GM19463 (cell line): ENCODE measurements at regions not wholly inside any gene's neighbourhood (a gene's known extent, or its start where the extent isn't known, plus 50 kb on each side); places are given as distances from the start of the nearest gene placed in this dataset.

Source experiments
- ATAC-seq: cut with Tn5 transposase; IDR thresholded peaks from one replicate; pipeline ENCODE4 v1.9.1; 2021; ENCODE audit warnings: mild to moderate bottlenecking, moderate library complexity; ENCODE audit not compliant: unreplicated experiment

DNA sequence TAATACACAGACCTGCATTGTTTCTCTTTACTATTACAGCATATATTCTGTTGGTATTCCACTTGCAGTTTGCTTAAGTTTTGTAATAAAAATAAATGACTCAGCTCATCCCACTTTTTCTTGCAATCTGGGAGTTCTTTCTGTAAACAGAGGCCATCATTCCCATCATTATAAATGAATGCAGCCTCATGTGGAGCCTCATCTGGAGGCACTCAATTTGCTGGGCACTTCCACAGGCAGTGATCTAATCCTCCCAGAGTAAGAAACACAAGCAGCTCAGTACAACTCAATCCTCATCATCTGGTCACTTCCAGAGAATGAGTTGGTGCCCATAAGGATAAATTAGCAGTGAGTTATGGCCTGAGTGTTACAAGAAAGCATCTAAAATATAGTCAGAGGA is 2801.9 kb downstream of the PCDH9 start:
- no peak for ATAC-seq

DNA sequence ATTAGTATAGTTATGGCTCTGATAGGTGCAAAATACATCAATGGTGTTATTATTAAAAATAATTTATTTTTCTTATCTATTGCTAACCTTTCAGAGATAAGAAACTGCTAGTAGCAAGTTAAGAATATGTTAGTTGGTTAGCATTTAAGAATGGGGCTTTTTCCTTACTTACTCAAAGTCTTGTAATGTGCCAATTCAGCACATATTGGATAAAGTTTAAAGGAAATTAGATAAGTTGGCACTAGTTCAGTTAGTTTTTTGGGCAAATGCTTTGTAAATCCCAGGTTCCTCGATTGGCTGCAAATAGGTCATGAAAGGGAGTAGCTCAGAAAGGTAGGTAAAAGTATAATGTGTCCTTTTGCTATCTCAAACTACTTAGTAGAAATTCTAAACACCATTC is 2806.7 kb downstream of the PCDH9 start:
- no peak for ATAC-seq

DNA sequence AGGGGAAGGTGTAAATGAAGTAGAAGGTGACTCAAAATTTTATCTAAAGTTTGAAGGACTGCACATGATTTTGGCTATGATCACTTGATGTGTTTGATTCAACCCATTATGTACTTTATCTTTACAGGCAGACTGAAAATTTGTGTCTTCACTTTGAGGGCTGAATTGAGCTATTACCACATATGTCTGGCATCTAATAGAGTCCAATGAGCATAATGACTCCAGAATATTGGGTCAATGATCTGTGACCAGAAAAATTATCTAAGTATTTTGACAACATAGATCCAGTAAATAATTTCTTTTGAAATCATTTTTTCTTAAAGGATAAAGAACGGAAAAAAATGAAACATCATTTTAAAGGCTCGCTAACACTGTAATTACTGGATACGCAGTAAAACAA is 2810.0 kb downstream of the PCDH9 start:
- ATAC-seq, result no peak

DNA sequence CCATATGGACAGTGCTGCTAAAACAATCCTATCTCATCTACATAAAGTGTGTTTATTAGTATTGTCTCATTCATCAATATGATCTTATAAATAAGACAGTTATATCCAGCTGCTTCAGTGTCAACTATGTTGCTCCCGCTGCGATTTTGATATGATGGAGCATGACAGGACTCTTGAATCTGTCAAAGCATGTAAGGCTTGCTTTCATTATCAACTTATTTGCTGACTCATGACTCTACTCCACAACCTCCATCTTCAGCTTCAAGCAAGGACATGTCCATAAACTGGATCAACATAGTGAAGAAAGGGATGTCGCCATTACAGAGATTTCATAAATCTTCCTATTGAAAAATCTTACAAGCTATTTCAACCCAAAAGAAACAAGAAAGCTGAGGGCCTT is 2812.6 kb downstream of the PCDH9 start:
- no peak for ATAC-seq

DNA sequence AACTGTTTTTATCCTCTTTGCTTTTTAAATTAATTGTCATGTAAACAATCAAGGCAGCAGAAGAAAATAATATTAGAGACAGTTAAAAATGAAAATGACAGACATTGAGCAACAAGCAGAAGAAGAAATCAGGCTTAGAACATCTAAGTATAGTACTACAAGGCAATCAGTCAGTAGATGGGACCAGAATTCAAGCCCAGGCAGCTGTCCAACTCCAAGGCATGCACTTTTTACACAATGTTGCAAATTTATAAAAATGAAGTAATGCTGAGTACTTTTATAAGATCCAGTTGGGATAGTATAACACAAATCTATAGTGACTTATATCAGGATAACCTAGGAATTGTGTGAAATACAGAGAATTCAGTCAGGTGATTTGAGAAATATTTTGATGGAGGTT is 2815.8 kb downstream of the PCDH9 start:
- no peak for ATAC-seq

DNA sequence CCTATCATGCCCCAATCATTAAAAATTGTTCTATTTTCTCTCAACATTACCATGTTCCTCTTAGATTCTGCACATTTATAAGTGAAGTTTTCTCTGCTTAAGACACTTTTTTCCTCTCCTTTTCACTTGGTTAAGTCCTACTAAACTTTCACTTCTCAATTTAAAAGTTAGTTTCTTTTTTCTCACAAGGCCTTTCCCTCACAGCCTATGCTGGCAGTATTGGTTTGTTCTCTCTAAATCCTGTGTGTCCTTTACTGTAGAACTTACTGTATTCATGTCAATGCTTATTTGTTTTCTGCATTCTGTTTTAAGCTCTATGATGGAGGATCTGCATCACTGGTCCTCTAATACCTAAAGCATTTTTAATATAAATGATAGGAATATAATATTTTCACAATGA is 2816.6 kb downstream of the PCDH9 start:
- ATAC-seq, result no peak

DNA sequence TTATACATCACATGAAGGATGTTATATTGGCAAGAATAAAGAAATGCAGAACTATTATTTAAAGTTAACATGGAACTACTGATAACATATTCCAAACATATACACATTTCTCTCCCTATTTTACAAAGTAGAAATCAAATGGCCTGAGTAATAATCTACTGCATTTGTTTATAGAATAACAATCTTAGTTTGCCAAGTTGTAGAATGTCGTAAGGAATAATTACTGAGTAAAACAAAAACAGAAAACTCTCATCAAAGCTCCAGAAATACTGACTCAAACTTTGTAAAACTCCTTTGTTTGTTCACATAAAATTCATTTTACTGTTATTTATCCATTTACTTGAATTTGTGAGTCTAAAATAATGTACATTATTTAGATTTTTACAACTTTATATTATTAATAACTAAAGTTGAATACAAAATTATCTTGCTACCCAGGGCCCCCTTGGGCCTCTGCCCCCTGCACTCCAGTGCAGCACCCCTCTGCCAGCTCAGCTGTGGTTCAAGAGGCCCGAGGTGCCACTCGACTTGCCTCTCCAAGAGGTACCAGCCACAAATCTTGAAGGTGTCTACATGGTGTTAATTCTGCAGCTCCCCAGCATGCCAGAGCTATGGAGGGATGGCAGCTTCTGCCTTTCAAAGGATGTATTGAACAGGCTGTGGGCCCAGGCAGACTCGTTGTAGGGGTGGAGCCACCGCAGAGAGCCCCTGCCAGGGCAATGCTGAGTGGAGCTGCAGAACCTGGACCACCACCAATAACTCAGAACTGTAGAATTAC is 2819.7 kb downstream of the PCDH9 start:
- no peak for ATAC-seq

DNA sequence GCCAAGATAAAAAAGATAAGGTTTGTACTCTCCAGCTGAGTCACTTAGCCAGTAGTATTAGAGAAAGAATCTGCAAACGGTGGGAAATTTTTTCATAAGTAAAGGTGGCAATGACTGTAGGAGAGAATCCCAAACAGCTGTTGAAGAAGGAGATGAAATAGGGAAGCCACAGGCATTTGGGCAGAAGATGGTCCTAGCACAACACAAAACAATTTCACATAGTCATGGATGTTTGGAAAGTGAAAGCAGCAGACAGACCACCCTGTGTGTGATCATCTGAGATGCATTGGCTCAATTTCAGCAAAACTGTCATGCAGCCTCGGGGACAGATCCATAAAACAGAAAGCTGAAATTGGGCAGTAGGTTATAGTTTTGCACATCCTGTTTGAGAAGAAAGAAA is 2832.4 kb downstream of the PCDH9 start:
- ATAC-seq, result no peak

DNA sequence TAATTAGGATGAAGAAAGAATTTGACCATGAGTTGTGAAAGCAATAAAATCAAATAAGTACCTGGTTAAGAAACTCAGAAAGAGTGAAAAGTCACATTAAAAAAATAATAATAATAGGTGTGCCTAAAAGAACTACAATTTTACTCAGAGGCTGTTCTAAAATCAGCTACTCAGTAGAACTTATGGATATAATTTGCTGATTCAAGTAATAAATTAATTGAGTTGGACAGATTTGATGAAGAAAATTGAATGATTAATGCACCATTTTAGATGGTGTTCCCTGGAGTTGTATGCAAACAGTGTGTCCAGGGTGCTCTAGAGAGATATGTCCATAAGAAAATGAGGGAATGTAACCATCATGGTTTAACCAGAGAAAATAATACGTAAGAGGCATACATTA is 2852.5 kb downstream of the PCDH9 start:
- ATAC-seq, result no peak

DNA sequence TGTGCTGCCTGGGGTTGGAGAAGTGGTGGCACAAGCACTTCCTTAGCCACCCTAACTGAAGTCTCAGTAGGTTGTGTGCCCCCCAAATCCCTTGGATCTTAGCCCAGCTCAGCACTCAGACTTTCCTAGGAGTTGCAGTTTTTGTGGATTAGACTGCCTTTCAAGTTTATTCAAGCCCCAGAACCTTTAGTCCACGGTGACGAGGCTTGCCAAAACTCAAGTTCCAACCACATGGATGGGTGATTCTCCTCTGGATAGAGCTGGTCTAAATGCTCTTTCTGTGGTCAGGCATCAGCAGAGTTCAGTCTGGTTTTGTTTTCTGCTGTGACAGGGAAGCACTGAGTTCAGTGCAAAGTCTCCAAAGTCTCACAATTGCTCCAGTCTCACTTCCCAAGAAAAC is 2858.7 kb downstream of the PCDH9 start:
- ATAC-seq, result no peak

DNA sequence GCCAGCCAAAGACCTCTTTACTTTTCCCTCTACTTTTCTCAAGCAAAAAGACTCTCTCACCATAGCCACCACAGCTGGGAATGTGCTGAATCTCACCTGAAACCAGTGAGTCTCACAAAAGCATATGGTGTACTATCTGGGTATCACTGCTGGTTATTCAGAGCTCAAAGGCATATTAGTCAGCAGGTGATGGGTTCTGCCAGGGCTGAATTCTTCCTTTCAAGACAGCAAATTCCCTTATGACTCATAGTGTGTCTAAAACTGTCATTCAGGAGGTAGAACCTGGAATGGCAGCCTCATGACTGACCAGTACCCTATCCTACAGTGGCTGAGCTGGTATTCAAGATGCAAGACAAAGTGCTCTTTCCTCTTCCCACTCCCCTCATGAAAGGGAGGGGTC is 2859.1 kb downstream of the PCDH9 start:
- ATAC-seq, result no peak

DNA sequence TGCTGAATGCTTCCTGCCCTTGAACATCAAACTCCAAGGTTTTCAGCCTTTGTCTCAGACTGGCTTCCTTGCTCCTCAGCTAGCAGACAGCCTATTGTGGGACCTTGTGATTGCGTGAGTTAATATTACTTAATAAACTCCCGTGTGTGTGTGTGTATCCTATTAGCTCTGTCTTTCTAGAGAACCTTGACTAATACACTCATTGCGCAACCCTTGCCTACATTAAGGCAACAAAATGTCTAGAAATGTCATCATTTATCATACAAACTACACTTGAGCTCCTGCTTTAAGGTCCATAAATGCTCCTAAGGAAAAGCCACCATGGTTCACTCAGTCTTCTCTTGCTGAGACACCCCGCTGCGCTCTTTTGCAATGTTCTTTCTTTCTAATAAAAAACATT is 2861.0 kb downstream of the PCDH9 start:
- ATAC-seq, result no peak

DNA sequence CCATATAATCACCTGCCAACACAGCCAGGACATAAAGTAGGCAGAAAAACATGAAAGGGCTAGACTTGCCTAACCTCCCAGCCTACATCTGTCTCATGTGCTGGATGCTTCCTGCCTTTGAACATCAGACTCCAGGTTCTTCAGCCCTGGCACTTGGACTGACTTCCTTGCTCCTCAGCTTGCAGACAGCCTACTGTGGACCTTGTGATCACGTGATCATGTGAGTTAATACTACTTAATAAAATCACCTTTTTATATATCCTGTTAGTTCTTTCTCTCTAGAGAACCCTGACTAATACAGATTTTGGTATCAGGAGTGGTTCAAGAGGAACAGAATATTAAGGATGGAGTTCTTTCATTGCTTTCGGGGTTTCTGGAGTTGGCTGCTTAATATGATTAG is 2867.6 kb downstream of the PCDH9 start:
- no peak for ATAC-seq

DNA sequence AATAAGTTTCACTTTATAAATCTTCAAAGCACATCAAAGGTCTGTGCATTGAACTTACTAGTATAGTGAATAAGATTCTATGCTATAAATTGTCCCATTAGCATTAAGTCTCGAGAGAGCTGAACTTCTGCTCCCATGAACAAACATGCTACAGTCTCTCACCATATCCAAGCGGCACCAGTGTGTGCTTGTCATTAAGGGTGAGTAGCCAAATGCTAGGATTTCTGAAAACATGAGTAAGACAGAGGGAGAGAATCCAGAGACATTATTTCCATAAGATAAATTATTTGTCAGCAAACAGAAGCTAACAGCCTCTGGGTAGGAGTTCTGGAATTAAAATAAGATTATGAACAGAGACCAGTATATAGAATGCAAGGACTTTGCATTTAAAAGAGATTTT is 2882.5 kb downstream of the PCDH9 start:
- ATAC-seq, result no peak

DNA sequence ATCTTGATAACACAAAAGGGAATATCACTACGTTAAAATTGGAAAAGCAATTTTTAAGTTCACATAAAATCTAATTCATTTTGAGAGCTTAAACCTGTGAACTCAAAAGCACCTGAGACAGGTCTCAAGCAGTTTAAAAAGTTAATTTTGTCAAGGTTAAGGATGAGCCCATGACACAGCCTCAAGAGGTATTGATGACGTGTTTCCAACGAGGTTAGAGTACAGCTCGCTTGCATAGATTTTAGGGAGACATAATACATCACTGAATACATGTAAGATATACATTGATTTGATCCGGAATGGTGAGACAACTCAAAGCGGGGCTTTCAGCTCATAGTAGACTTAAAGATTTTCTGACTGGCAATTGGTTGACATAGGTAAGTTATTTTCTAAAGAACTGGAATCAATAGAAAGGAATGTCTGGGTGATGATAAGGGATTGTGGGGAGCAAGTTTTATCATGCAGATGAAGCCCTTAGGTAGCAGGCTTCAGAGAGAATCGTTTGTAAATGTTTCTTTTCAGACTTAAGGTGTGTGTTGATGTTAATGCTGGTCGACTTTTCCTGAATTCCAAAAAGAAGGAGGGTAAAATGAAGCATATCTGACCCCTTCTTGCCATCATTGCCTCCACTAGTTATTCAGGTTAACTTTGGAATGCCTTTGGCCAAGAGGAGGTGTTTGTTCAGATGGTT is 2890.6 kb downstream of the PCDH9 start:
- ATAC-seq, result no peak

DNA sequence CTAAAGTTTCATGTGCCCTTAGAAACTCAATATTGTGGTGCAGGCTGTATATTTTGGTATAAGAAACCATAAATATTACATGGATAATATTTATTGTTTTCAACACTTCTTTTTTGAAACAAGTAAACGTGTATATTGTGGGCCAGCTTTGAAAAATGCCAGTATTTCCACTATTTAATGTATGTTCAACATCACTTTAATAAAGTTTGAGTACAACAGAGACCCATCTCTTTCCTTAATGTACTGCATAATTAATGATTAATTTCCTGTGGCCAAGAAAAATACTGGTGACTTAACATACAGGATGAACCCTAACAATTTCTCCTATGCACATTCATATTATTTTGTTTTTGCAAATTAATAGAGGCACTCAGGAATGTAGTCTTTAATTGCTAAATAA is 2891.5 kb downstream of the PCDH9 start:
- ATAC-seq, result no peak

DNA sequence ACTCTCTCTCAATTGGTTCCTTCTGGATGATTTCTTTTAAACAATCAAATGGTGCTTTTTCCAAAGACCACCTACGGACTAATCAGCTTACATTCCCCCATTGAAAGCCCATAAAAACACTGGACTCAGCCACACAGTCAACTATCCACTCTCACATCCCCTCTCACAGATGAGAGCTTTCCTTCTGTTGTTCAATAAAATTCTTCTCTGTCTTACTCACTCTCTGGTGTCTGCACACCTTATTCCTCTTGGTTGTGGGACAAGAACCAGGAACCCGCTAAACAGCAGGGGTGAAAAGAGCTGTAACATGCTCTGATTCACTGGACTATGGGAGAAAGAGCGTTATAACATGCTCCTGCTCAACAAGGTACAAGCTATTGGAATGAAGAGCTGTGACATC is 2896.2 kb downstream of the PCDH9 start:
- ATAC-seq, result no peak

DNA sequence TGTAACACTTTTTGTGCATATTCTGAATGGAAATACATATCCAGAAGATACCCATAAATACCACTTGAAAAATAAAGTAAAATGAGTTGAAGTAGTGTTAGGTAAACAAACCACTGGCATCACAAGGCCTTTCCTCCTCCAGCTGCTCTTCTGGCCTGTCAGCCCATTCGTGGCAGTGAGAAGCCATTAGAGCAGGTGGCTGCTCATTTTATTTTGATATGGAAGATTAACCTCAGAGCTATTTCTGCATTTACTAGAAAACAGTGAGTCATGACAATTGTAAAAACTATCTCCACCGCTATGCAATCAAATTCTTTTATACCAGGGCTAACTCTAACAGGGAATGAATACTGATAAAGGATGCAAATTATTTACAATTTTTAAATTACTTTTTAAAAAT is 2898.1 kb downstream of the PCDH9 start:
- no peak for ATAC-seq

DNA sequence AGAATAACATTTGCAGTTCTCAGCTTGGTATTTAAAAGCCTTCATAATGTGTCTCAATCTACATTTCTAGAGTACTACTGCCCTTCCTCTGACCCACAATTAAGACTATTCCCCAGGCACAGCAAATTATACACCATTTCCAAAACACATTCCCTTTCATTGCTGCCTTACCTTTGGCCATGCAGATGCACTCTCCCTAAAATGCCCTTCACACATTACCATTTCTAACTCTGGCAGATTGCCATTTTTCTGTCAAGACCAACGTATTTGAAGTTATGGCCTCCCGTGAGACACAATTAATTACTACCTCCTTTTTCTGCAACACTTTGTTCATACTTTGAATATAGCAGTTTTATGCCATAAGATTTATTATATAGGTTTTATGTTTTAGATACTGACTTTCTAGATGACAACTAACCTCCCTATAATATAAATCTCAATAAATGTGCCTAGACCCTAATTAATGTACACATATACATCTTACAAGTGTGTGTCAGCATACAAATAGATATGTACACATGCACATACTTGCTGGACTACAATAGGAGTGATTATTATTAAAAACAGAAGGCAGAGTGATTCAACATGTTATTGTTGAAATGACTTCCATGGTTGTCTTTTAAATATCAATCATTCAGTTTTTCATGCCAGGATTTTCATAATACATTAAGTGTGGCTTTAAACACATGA is 2902.5 kb downstream of the PCDH9 start:
- ATAC-seq, result no peak

DNA sequence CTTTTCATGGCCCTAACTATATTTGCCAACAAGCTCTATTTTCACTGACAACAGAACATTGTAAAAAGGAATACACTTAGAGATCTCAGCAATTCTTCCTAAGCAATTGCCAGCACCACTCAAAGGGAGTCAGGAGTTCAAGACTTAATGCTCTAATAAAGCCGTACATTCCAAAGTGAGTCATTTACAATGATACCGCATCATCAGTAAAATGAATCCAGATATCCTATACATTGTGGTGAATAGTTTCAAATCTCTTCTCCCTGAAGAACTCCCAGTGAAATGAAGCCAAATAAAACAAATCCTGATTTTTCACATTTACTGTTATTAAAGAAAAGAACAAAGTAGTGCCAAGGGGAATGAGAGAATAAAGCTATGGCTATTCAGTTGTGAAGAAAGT is 2898.7 kb upstream of the PCDH20 start:
- ATAC-seq, result no peak

DNA sequence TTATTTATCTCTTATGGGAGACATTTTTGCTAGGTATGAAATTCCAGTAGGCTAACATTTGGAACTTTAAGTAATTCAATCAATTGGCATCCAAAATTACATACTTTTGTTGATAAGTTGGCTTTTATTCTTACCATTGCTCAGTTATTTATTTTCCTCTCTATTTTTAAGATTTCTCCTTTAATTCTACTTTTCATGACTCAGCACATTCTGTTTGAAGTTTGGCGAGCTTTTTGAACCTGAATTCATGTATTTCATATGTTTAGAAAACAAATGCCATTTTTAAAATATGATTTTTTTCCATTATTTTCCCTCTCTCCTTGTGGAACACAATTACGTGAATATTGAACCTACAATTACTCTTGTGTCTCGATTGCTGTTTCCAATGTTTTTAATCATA is 2896.3 kb upstream of the PCDH20 start:
- no peak for ATAC-seq

DNA sequence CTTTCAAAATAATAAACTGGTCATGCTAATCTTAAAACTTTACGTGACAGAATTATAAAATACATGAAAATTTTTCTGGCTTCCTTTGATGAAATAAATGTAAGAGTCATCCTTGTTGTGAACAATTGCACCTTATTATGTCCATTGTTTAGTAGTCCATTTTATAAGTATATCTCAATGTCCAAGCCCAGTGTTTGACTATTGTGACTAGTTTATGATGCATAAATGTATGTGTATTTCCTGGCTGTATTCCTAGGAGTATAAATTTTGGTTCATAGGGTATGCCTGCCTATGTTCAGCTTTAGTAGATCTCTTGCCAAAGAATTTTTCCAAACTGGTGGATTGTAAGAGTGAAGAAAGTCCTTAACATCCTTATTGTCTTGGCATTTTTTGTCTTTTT is 2895.5 kb upstream of the PCDH20 start:
- ATAC-seq, result no peak
